Lower lobe of right lung (tissue), 2 donors: ENCODE measurements at regions not wholly inside any gene's neighbourhood (a gene's known extent, or its start where the extent isn't known, plus 50 kb on each side); places are given as distances from the start of the nearest gene placed in this dataset.

Experiments used
- ATAC-seq, 2 donors: fragments of 200-7000 bp; cut with Tn5 transposase; one replicate each; pipeline ENCODE4 v1.9.1; 2020 to 2022; ENCODE audit warnings: mild to moderate bottlenecking in 2 of 2, moderate library complexity in 2 of 2
- DNase-seq: peaks from one replicate; pipeline ENCODE4 v3.0.0-alpha.2; 2020
- H3K27ac ChIP-seq: fragments of 200-600 bp; one replicate; pipeline ENCODE4 v1.8.0; 2022
- H3K27me3 ChIP-seq: fragments of 200-600 bp; one replicate; pipeline ENCODE4 v1.8.0; 2022; ENCODE audit warnings: low read depth
- H3K36me3 ChIP-seq: fragments of 200-600 bp; one replicate; pipeline ENCODE4 v1.8.0; 2022; ENCODE audit warnings: mild to moderate bottlenecking
- H3K4me1 ChIP-seq: fragments of 200-600 bp; one replicate; pipeline ENCODE4 v1.8.0; 2022
- H3K4me3 ChIP-seq: fragments of 200-600 bp; one replicate; pipeline ENCODE4 v1.8.0; 2022; ENCODE audit warnings: mild to moderate bottlenecking
- H3K9me3 ChIP-seq: fragments of 200-600 bp; one replicate; pipeline ENCODE4 v1.8.0; 2022
- CTCF ChIP-seq: fragments of 200-600 bp; IDR thresholded peaks from one replicate; pipeline ENCODE4 v1.8.0; 2022; ENCODE audit warnings: antibody characterized with exemption, mild to moderate bottlenecking
- intact Hi-C: fragments of 100-400 bp; cut with DNase I; formaldehyde crosslinking; loops from one replicate; pipeline ENCODE4 v1.11.0; 2022
- donor health status: DM: no; HTN: yes; CAD: no; lungs with severe emphysema.

DNA sequence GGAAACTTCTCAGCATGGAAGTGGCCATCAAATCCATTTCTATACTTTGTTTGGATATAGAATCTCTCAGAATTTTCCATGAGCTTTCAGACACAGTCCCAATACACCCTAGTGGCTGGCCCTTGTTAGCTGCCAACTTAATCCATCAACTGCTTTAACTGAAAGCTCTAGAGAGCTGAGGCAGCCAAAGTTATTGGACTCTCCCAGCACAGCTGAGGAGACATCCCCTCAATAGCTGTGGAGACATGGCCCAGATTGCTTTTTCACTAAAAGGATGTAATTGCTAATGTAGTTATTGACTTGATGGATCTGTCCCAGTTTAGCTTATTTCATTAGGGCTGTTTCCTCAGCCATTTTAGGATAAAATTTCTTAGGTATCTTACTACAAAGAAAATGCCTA, 94.8 kb upstream of the PRMT6 start:
- no peak for TF ChIP-seq CTCF
- intact Hi-C loops: no loop called here
- no peaks in the 10 kb centered on the region for H3K27me3 ChIP-seq
- ATAC-seq (no peak), DNase-seq (no peak)
- no peak overlapping the region for H3K27ac ChIP-seq
- no peaks in the 10 kb centered on the region for H3K36me3 ChIP-seq
- no peaks in the 10 kb centered on the region for H3K4me1 ChIP-seq
- H3K4me3 ChIP-seq: no peak overlapping the region
- H3K9me3 ChIP-seq: no peaks in the 10 kb centered on the region

DNA sequence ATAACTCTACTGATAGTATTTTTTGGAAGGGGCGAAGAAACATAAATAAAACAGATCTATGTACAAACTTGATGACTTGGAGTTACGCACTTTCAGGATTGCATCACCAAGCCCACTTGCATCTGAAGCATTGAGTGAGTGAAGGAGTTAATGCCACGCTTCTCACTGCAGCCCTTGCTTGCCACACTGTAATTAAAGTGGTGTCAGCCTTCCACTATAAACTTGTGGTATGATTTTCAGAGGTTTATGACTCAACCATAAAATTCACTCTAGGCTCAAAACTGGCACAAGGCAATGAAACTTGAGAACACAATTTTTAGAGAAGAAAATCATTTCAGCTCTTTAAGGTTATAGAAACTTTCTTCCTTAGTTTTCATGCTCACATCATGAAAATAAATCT, 93.9 kb upstream of the PRMT6 start:
- Histone ChIP-seq H3K27ac (no peak overlapping the region), H3K4me1 (no peaks in the 10 kb centered on the region), H3K27me3 (no peaks in the 10 kb centered on the region), H3K9me3 (no peaks in the 10 kb centered on the region), H3K4me3 (no peak overlapping the region), H3K36me3 (no peaks in the 10 kb centered on the region)
- TF ChIP-seq CTCF: no peak
- intact Hi-C loops: no loop called here
- DNase-seq (no peak), ATAC-seq (no peak)

DNA sequence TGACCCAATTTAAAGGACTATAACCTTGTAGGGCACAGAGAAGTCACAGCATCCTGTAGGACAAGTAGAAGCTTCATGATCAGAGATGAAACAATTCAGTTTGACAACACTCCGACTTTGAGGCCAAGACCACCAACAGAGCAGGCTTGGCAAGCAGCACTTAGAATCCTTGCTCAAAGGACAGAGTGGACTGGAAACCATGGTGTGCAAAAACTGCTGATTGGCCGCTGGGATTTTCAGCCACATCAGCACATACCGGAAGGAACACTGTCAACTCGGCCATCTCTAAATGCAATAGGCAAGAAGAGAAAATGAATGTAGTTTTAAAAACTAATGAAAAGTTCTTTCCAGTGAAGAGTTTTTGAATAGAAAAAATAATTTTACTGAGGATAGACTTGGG, 92.0 kb upstream of the PRMT6 start:
- H3K27ac ChIP-seq: no peak overlapping the region
- DNase-seq (no peak), ATAC-seq (no peak)
- H3K27me3 ChIP-seq: no peaks in the 10 kb centered on the region
- no peaks in the 10 kb centered on the region for H3K4me1 ChIP-seq
- no peak for TF ChIP-seq CTCF
- no peaks in the 10 kb centered on the region for H3K9me3 ChIP-seq
- H3K4me3 ChIP-seq: no peak overlapping the region
- no peaks in the 10 kb centered on the region for H3K36me3 ChIP-seq
- intact Hi-C loops: no loop called here

- H3K4me1 ChIP-seq: no peaks in the 10 kb centered on the region
- ATAC-seq: no peak
- DNase-seq: no peak
- no peaks in the 10 kb centered on the region for H3K9me3 ChIP-seq
- H3K36me3 ChIP-seq: no peaks in the 10 kb centered on the region
- no peak overlapping the region for H3K27ac ChIP-seq
- no peaks in the 10 kb centered on the region for H3K27me3 ChIP-seq
- intact Hi-C loops: no loop called here
- H3K4me3 ChIP-seq: no peak overlapping the region
- no peak for TF ChIP-seq CTCF
Measured at GRCh38 chr1:106968644-106969043, 87.8 kb upstream of the PRMT6 start.

DNA sequence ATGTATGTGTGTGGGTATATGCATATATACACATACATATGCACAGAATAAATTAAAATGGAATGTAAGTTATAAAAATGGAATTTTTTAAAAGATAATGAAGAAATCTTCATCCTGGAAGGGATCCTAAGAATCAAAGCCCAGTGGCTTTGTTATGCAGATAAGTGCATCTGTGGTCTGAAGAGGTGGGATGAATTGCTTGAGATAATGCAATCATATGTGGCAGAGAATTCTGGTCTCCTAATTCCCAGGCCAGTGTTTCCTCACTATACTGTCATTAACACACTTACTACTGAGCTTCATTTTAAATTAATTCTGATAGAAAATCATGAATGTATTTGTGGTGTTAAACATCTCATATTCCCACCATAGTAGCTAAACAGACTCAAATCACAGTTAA, 86.7 kb upstream of the PRMT6 start:
- Histone ChIP-seq H3K36me3 (no peaks in the 10 kb centered on the region), H3K4me3 (no peak overlapping the region), H3K9me3 (no peaks in the 10 kb centered on the region), H3K27me3 (no peaks in the 10 kb centered on the region), H3K4me1 (no peaks in the 10 kb centered on the region), H3K27ac (no peak overlapping the region)
- ATAC-seq: no peak
- no peak for DNase-seq
- intact Hi-C loops: no loop called here
- no peak for TF ChIP-seq CTCF

DNA sequence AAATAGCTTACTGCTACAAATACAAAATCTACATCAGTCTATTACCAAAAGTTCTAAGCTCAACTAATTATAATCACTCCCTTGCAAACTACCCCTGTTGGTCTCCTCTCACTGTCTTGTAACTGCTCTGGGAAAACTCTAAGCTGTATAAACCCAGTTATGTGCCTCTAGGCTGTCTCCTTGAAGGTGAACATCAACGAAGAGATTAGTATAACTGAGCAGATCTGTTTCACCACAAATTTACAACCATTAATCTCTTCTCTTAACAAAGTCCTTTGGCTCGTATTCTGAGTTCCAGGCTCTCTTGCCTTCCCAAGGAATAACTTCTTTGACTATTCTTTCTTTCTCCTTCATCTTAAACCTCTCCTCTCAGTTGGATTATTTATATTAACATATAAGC, 84.4 kb upstream of the PRMT6 start:
- intact Hi-C loops: no loop called here

More for the DNA sequence above, 84.4 kb upstream of the PRMT6 start:
- Histone ChIP-seq H3K27ac (no peak overlapping the region), H3K27me3 (no peaks in the 10 kb centered on the region), H3K4me3 (no peak overlapping the region), H3K4me1 (no peaks in the 10 kb centered on the region), H3K36me3 (no peaks in the 10 kb centered on the region), H3K9me3 (no peaks in the 10 kb centered on the region)
- no peak for ATAC-seq
- TF ChIP-seq CTCF: no peak
- no peak for DNase-seq
